Brain microvascular endothelial cell (primary cell): ENCODE measurements at regions not wholly inside any gene's neighbourhood (a gene's known extent, or its start where the extent isn't known, plus 50 kb on each side); places are given as distances from the start of the nearest gene placed in this dataset.

Experiments used
- DNase-seq: peaks from one replicate; pipeline ENCODE4 v3.0.0-alpha.2; 2020
- H3K27ac ChIP-seq: fragments of 250-450 bp; sonication (Bioruptor Pico); 2 replicates; pipeline ENCODE4 v1.5.1; 2020; ENCODE audit warnings: mild to moderate bottlenecking, moderate library complexity
- H3K27me3 ChIP-seq: fragments of 250-450 bp; sonication (Bioruptor Pico); replicated peaks from 2 replicates; pipeline ENCODE4 v1.5.1; 2020; ENCODE audit warnings: mild to moderate bottlenecking
- H3K36me3 ChIP-seq: fragments of 250-450 bp; sonication (Bioruptor Pico); replicated peaks from 2 replicates; pipeline ENCODE4 v1.5.1; 2020; ENCODE audit warnings: mild to moderate bottlenecking
- H3K4me3 ChIP-seq: 2 replicates; pipeline ENCODE4 v1.5.1; 2011; ENCODE audit warnings: low read depth, mild to moderate bottlenecking, control low read depth, low read length, moderate library complexity
- in situ Hi-C: cut with HindIII; loops from 2 replicates; pipeline ENCODE4 v1.10.0; 2017; ENCODE audit warnings: low sequenced_read_pairs, low pct_ligation_motif_present
- TF ChIP-seq, protein P1 (sequence below): IDR thresholded peaks from 2 replicates; pipeline ENCODE4 v1.5.1; 2011; ENCODE audit warnings: low read depth, mild to moderate bottlenecking, moderate library complexity, low read length, control low read depth, inconsistent platforms; ENCODE audit errors: missing control alignments

DNA sequence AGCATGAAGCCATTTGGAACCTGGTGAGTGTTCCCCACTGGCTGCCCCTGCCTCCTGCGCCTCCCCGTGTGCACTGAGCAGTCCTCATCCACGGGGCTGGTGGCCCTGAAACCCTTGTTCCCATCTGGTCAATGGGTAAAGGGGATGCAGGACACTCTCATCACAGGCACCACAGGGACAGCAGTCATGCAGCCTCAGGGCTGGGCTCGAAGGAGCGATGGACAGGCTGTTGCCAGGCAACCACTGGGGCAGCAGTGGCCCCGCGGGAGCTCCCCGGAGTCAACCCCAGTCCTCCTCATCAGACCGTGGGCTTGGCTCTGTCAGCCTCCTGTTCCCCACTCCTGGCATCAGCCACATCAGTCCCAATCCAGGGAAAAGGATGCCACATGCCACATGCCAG lies 509.5 kb downstream of the EIPR1 start:
- H3K36me3 ChIP-seq, result no peaks in the 10 kb centered on the region
- TF ChIP-seq, protein P1, sequence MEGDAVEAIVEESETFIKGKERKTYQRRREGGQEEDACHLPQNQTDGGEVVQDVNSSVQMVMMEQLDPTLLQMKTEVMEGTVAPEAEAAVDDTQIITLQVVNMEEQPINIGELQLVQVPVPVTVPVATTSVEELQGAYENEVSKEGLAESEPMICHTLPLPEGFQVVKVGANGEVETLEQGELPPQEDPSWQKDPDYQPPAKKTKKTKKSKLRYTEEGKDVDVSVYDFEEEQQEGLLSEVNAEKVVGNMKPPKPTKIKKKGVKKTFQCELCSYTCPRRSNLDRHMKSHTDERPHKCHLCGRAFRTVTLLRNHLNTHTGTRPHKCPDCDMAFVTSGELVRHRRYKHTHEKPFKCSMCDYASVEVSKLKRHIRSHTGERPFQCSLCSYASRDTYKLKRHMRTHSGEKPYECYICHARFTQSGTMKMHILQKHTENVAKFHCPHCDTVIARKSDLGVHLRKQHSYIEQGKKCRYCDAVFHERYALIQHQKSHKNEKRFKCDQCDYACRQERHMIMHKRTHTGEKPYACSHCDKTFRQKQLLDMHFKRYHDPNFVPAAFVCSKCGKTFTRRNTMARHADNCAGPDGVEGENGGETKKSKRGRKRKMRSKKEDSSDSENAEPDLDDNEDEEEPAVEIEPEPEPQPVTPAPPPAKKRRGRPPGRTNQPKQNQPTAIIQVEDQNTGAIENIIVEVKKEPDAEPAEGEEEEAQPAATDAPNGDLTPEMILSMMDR, result no peak
- H3K4me3 ChIP-seq, result no peak overlapping the region
- no peak overlapping the region for H3K27ac ChIP-seq
- H3K27me3 ChIP-seq, result no peaks in the 10 kb centered on the region
- no peak for DNase-seq
- in situ Hi-C loops, result no loop called here

DNA sequence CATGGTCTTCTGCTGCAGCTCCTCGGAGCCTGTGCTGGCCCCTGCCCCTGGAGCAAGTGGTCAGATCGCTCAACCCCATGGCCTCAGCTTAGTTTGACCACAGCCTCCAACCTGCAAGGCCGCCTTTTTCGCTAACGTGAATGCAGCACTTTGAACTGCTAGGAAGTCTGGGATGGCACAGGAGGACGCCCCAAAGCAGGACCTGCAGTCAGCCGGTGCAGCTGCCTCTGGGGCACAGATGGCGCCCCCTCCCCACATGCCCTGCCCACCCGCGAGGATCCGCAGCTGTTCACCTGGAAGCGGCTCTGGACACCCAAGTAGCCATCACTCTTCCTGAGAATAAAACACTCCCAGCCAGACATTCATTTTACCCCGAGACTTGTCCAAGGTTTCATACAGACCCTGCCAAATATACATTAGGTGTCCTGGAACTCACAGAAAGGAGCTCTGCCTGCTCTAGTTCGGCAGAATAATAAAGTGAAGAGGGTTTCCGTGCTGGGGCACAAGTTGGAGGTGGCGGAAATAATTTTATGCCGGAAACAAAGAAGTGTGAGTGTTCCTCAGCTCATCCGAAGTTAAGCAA lies 510.1 kb downstream of the EIPR1 start:
- in situ Hi-C loops, result no loop called here
- no peaks in the 10 kb centered on the region for H3K36me3 ChIP-seq
- TF ChIP-seq, protein P1, result no peak
- no peak overlapping the region for H3K4me3 ChIP-seq
- no peak overlapping the region for H3K27ac ChIP-seq
- no peaks in the 10 kb centered on the region for H3K27me3 ChIP-seq
- DNase-seq, result no peak

DNA sequence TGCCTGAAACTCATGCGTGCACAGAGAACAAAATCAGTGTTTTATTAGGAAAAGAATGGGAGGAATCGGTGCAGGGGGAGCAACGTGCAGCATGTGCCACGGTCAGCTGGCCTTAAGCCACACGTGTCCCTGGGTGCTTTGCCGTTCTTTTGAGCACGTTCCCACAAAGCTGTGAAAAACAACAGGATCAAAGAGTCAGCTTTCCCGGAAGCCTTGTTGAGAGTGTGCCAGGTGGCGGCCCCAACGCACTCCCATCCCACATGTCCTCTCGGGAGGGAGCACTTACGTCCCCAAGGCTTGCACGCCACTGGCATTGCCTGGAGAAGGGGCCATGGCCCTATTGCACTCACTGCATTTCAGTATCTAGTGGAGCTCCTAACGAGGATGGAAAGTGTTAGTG lies 511.2 kb downstream of the EIPR1 start:
- no peak for DNase-seq
- Histone ChIP-seq H3K27ac (no peak overlapping the region), H3K36me3 (no peaks in the 10 kb centered on the region), H3K4me3 (no peak overlapping the region), H3K27me3 (no peaks in the 10 kb centered on the region)
- TF ChIP-seq, protein P1, result no peak
- in situ Hi-C loops, result no loop called here

DNA sequence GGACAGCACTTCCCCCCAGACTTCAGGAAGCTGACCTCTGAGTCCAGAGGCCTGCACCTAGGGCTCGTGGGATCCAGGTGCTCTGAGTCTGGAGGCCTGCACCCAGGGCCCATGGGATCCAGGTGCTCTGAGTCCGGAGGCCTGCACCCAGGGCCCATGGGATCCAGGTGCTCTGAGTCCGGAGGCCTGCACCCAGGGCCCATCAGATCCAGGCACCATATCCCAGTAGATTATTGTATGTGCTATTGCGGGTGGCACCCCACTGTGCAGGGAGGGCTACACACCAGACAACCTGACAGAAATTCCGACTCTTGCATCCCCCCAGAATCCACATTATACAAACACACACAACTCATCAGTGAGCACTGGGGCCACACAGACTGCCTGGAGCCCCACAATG lies 515.2 kb downstream of the EIPR1 start:
- Histone ChIP-seq H3K27me3 (no peaks in the 10 kb centered on the region), H3K4me3 (no peak overlapping the region), H3K27ac (no peak overlapping the region), H3K36me3 (no peaks in the 10 kb centered on the region)
- in situ Hi-C loops, result no loop called here
- TF ChIP-seq, protein P1, result no peak
- no peak for DNase-seq

DNA sequence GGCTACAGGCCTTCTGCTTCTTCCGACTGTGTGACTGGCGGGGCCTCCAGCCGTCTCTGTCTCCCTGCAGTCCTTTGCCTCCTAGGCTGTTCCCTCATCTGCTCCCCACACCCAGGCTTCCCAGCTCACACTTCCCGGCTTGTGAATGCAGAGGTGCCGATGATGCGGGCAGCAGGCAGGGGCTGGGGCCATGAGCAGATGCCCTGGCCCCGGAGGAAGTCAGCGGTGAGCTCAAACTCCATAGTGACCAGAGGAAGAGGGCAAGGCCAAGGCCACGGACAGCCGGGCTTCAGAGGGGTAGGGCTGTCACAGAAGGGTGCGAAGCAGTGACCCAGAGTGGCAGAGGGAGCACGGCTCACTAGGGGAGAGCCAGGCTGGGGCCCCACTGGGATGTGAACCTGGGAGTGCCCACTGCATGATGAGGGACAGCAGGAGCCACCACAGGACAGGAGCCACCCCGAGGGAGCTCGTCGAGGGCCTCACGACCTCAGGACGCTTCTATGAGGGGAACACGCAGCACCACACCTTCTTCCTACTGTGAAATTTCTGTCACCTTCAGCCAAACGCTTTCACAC lies 515.9 kb downstream of the EIPR1 start:
- in situ Hi-C loops, result no loop called here
- TF ChIP-seq, protein P1, result no peak
- no peak overlapping the region for H3K4me3 ChIP-seq
- DNase-seq, result no peak
- H3K36me3 ChIP-seq, result no peaks in the 10 kb centered on the region
- no peak overlapping the region for H3K27ac ChIP-seq
- H3K27me3 ChIP-seq, result no peaks in the 10 kb centered on the region

DNA sequence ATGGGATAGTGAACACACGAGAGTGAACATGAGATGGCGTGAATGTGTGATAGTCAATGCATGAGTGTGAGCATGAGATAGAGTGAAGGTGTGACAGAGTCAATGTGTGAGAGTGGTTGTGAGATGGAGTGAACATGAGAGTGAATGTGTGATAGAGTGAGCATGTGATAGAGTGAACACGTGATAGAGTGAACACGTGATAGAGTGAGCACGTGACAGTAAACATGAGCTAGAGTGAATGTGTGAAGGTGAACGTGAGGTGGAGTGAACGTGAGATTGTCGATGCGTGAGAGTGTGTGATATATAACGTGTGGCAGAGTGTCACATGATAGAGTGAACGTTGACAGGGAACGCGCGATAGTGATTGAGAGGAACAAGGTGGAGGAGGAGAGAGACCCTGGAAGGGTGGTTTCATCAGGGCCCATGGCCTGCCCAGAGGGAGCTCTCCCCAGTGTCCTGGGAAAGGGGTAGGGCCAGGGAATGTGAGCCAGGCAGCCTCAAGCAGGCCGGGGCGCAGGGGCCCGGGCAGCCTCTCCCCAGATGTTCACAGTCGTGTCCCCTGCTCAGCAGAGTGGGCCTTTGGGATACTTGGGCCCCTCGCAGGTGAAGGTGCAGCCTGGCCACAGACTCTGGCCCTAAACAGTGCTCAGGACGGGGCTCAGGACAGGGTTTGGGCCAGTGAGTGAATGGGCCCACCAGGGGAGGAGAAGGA lies 516.9 kb downstream of the EIPR1 start:
- Histone ChIP-seq H3K4me3 (no peak overlapping the region), H3K27ac (no peak overlapping the region), H3K36me3 (no peaks in the 10 kb centered on the region), H3K27me3 (no peaks in the 10 kb centered on the region)
- no peak for DNase-seq
- TF ChIP-seq, protein P1, result no peak
- in situ Hi-C loops, result no loop called here
